ENCODE measurements at regions not wholly inside any gene's neighbourhood (a gene's known extent, or its start where the extent isn't known, plus 50 kb on each side); places are given as distances from the start of the nearest gene placed in this dataset.

GRCh38 chr16:50866806-50867205 is 124.9 kb downstream of the CYLD start:
- no peak overlapping the region for H3K27ac Mint-ChIP-seq
- ATAC-seq, result peak in 1 of 3 donors; percentile 37
- WGBS (ENCODE audit: insufficient coverage), result no CpG with 5 or more reads among the region's 2 CpGs

GRCh38 chr16:50864386-50864785 is 122.5 kb downstream of the CYLD start:
- Mint-ChIP-seq H3K36me3 (no peaks in the 10 kb centered on the region), H3K9me3 (no peaks in the 10 kb centered on the region), H3K4me1 (no peaks in the 10 kb centered on the region), H3K27me3 (ENCODE audit: low read depth in 2 of 2) (peaks cover 12 to 41% of the 10 kb centered on the region in 2 donors), H3K4me3 (no peak overlapping the region), H3K27ac (no peak overlapping the region)
- no peak for ATAC-seq
- no peaks in the 10 kb centered on the region for H3K27me3 ChIP-seq (ENCODE audit: control insufficient read depth, insufficient read depth, low read length)
- no peaks in the 10 kb centered on the region for H3K9me3 ChIP-seq (ENCODE audit: control insufficient read depth, insufficient read depth, low read length)
- intact Hi-C loops (cut with micrococcal nuclease), result no loop called here
- DNase-seq, result no peak
- H3K4me1 ChIP-seq (ENCODE audit: control insufficient read depth, insufficient read depth, low read length), result no peaks in the 10 kb centered on the region
- 78% methylated on average over 5 of the region's 5 CpGs for WGBS (ENCODE audit: insufficient coverage)
- TF ChIP-seq CTCF (IDR thresholded peaks at IDR 0.05), result no peak
- H3K4me3 ChIP-seq (ENCODE audit: low read length), result no peak overlapping the region
- no peaks in the 10 kb centered on the region for H3K36me3 ChIP-seq (ENCODE audit: control insufficient read depth, insufficient read depth, low read length)
- H3K27ac ChIP-seq (ENCODE audit: low read length), result no peak overlapping the region

More at GRCh38 chr16:50866806-50867205, 124.9 kb downstream of the CYLD start:
- no peaks in the 10 kb centered on the region for H3K36me3 ChIP-seq (ENCODE audit: control insufficient read depth, insufficient read depth, low read length)
- H3K9me3 ChIP-seq (ENCODE audit: control insufficient read depth, insufficient read depth, low read length), result no peaks in the 10 kb centered on the region
- Mint-ChIP-seq H3K9me3 (no peaks in the 10 kb centered on the region), H3K36me3 (no peaks in the 10 kb centered on the region), H3K4me1 (no peaks in the 10 kb centered on the region), H3K4me3 (no peak overlapping the region), H3K27me3 (ENCODE audit: low read depth in 2 of 2) (peaks cover 17 to 42% of the 10 kb centered on the region in 2 donors)
- intact Hi-C loops (cut with micrococcal nuclease), result no loop called here
- H3K27ac ChIP-seq (ENCODE audit: low read length), result no peak overlapping the region
- H3K4me3 ChIP-seq (ENCODE audit: low read length), result no peak overlapping the region
- no peak for TF ChIP-seq CTCF (IDR thresholded peaks at IDR 0.05)
- no peak for DNase-seq
- H3K4me1 ChIP-seq (ENCODE audit: control insufficient read depth, insufficient read depth, low read length), result no peaks in the 10 kb centered on the region
- no peaks in the 10 kb centered on the region for H3K27me3 ChIP-seq (ENCODE audit: control insufficient read depth, insufficient read depth, low read length)

GRCh38 chr16:50863644-50864144 is 121.8 kb downstream of the CYLD start:
- H3K27ac ChIP-seq (ENCODE audit: low read length), result no peak overlapping the region
- Mint-ChIP-seq H3K9me3 (no peaks in the 10 kb centered on the region), H3K36me3 (no peaks in the 10 kb centered on the region), H3K4me3 (no peak overlapping the region), H3K27ac (no peak overlapping the region), H3K4me1 (no peaks in the 10 kb centered on the region), H3K27me3 (ENCODE audit: low read depth in 2 of 2) (peaks cover 12 to 41% of the 10 kb centered on the region in 2 donors)
- 92% methylated on average over 8 of the region's 8 CpGs for WGBS (ENCODE audit: insufficient coverage)
- intact Hi-C loops (cut with micrococcal nuclease), result no loop called here
- no peaks in the 10 kb centered on the region for H3K27me3 ChIP-seq (ENCODE audit: control insufficient read depth, insufficient read depth, low read length)
- ATAC-seq (no peak), DNase-seq (no peak)
- no peak for TF ChIP-seq CTCF (IDR thresholded peaks at IDR 0.05)
- H3K9me3 ChIP-seq (ENCODE audit: control insufficient read depth, insufficient read depth, low read length), result no peaks in the 10 kb centered on the region
- no peaks in the 10 kb centered on the region for H3K4me1 ChIP-seq (ENCODE audit: control insufficient read depth, insufficient read depth, low read length)
- H3K4me3 ChIP-seq (ENCODE audit: low read length), result no peak overlapping the region
- no peaks in the 10 kb centered on the region for H3K36me3 ChIP-seq (ENCODE audit: control insufficient read depth, insufficient read depth, low read length)
